ENCODE measurements at regions not wholly inside any gene's neighbourhood (a gene's known extent, or its start where the extent isn't known, plus 50 kb on each side); places are given as distances from the start of the nearest gene placed in this dataset.

DNA sequence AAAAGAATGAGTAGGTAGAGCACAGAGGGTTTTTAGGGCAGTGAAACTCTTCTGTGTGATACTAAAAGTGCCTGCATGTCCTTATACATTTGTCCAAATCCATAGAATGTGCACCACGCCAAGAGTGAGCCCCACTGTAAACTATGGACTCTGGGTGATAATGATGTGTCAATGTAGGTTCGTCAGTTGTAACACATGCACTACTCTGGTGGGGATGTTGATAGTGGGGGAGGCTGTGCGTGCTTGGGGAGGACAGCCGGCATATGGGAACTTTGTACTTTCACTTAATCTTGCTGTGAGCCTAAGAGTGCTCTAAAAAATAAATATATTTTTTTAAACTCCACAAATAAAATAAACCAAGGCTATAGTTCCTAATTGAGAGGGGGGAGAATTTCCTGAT lies 319.2 kb downstream of the SHQ1 start:
- no peak for ATAC-seq (ENCODE audit: insufficient read depth, low FRiP score)
- Histone ChIP-seq H3K4me3 (no peak overlapping the region), H3K9ac (ENCODE audit: insufficient read depth in 1 of 2, low read length in 2 of 2) (no peak overlapping the region), H3K27ac (ENCODE audit: low read depth in 1 of 2, low read length in 1 of 2) (no peak overlapping the region), H3K9me3 (ENCODE audit: control insufficient read depth in 4 of 4, insufficient read depth in 3 of 4, low read length in 3 of 4) (no peaks in the 10 kb centered on the region), H3K36me3 (ENCODE audit: control insufficient read depth in 4 of 4, insufficient read depth in 4 of 4, low read length in 4 of 4) (no peaks in the 10 kb centered on the region), H3K27me3 (ENCODE audit: control insufficient read depth in 3 of 3, insufficient read depth in 3 of 3, low read length in 2 of 3) (peaks cover 0 to 2% (median 0%) of the 10 kb centered on the region in 3 donors), H3K4me1 (ENCODE audit: control insufficient read depth in 5 of 5, insufficient read depth in 5 of 5, low read length in 5 of 5) (peaks cover 0 to 16% (median 0%) of the 10 kb centered on the region in 5 donors)
- 82 to 91% methylated on average over 4 of the region's 4 CpGs for WGBS, 2 donors
- TF ChIP-seq, protein P1, sequence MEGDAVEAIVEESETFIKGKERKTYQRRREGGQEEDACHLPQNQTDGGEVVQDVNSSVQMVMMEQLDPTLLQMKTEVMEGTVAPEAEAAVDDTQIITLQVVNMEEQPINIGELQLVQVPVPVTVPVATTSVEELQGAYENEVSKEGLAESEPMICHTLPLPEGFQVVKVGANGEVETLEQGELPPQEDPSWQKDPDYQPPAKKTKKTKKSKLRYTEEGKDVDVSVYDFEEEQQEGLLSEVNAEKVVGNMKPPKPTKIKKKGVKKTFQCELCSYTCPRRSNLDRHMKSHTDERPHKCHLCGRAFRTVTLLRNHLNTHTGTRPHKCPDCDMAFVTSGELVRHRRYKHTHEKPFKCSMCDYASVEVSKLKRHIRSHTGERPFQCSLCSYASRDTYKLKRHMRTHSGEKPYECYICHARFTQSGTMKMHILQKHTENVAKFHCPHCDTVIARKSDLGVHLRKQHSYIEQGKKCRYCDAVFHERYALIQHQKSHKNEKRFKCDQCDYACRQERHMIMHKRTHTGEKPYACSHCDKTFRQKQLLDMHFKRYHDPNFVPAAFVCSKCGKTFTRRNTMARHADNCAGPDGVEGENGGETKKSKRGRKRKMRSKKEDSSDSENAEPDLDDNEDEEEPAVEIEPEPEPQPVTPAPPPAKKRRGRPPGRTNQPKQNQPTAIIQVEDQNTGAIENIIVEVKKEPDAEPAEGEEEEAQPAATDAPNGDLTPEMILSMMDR (IDR thresholded peaks at IDR 0.05; ENCODE audit: control extremely low read depth, extremely low read depth), result no peak
- peak; percentile 86 to 98 (median 97) for DNase-seq

DNA sequence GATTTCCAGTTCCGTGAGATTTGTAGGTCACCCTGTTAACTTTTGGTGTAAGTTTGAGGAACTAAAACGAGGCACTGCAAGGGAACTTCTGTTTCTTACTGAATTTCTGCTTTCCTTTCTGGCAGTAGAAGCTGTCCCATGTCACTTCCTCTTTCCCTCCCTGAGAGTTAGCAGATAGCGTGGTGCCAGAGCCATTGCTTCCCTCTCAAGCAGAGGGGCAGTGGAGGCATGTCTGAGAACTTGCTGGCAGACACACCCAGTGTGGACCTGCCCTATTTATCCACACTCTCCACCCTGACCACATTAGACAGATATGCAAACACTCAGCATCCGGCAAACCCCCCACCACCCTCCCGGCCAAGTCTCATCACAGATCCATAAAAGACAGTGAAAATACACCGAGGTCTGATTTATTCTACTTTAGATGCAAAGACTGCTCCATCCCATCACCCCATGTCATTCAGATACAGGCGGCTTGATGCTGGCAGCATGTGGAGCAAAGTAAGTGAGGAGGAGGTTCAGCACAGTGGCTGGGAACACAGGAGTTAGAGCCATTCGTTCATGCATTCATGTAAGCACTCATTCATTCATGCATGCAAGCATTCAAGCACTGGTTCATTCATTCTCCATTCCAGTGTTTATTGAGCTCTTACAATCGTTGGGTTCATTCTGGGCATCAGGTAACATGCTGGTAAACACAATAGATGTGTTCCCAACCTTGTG lies 324.7 kb downstream of the SHQ1 start:
- H3K9ac ChIP-seq (ENCODE audit: insufficient read depth in 1 of 2, low read length in 2 of 2), result peak overlapping the region in 1 of 2 donors; percentile 34
- H3K4me1 ChIP-seq (ENCODE audit: control insufficient read depth in 5 of 5, insufficient read depth in 5 of 5, low read length in 5 of 5), result peaks cover 0 to 30% (median 5%) of the 10 kb centered on the region in 5 donors
- TF ChIP-seq, protein P1 (IDR thresholded peaks at IDR 0.05; ENCODE audit: control extremely low read depth, extremely low read depth), result no peak
- ATAC-seq (ENCODE audit: insufficient read depth, low FRiP score) (no peak), DNase-seq (peak; percentile 39 to 75 (median 64))
- H3K4me3 ChIP-seq, result no peak overlapping the region
- WGBS, 2 donors, result 31 to 33% methylated on average over 9 of the region's 9 CpGs
- H3K27me3 ChIP-seq (ENCODE audit: control insufficient read depth in 3 of 3, insufficient read depth in 3 of 3, low read length in 2 of 3), result no peaks in the 10 kb centered on the region
- H3K9me3 ChIP-seq (ENCODE audit: control insufficient read depth in 4 of 4, insufficient read depth in 3 of 4, low read length in 3 of 4), result no peaks in the 10 kb centered on the region
- H3K36me3 ChIP-seq (ENCODE audit: control insufficient read depth in 4 of 4, insufficient read depth in 4 of 4, low read length in 4 of 4), result no peaks in the 10 kb centered on the region
- peak overlapping the region in 1 of 2 donors; percentile 2 for H3K27ac ChIP-seq (ENCODE audit: low read depth in 1 of 2, low read length in 1 of 2)

DNA sequence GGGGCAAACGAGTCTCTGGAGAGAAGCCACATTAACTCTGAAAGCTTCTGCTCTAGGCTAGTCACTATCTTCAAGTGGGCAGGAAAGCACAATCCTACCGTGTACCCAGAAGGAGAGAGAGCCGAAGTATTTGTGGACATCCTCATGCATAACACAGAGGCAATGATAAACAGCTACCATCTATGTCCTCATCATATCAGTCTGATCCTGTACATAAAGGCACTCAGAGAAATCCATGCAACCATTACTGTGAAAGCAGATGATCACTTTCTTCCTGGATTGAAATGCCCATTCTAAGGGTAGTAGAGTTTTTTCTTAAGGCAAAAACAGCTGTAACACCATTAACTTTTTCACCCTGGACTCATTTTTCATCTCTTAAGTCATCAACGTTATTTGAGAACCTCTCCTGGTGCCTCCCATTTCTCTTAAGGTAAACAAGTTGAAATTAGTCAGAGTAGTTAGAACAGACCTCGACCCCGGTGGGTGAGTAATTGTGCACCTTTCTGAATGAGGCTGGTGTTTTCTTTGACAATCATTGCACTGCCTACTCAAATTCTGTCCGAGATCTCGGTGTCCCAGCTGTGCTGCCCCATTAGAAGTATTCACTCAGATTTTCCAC lies 327.4 kb downstream of the SHQ1 start:
- TF ChIP-seq, protein P1 (IDR thresholded peaks at IDR 0.05; ENCODE audit: control extremely low read depth, extremely low read depth), result no peak
- no peak for ATAC-seq (ENCODE audit: insufficient read depth, low FRiP score)
- 71 to 84% methylated on average over 8 of the region's 8 CpGs for WGBS, 2 donors

More for the DNA sequence above, 327.4 kb downstream of the SHQ1 start:
- Histone ChIP-seq H3K36me3 (ENCODE audit: control insufficient read depth in 4 of 4, insufficient read depth in 4 of 4, low read length in 4 of 4) (no peaks in the 10 kb centered on the region), H3K9ac (ENCODE audit: insufficient read depth in 1 of 2, low read length in 2 of 2) (no peak overlapping the region), H3K27me3 (ENCODE audit: control insufficient read depth in 3 of 3, insufficient read depth in 3 of 3, low read length in 2 of 3) (no peaks in the 10 kb centered on the region), H3K4me1 (ENCODE audit: control insufficient read depth in 5 of 5, insufficient read depth in 5 of 5, low read length in 5 of 5) (peaks cover 0 to 47% (median 6%) of the 10 kb centered on the region in 5 donors), H3K27ac (ENCODE audit: low read depth in 1 of 2, low read length in 1 of 2) (no peak overlapping the region), H3K4me3 (no peak overlapping the region), H3K9me3 (ENCODE audit: control insufficient read depth in 4 of 4, insufficient read depth in 3 of 4, low read length in 3 of 4) (no peaks in the 10 kb centered on the region)
- DNase-seq, result no peak
